ENCODE measurements at regions not wholly inside any gene's neighbourhood (a gene's known extent, or its start where the extent isn't known, plus 50 kb on each side); places are given as distances from the start of the nearest gene placed in this dataset.

DNA sequence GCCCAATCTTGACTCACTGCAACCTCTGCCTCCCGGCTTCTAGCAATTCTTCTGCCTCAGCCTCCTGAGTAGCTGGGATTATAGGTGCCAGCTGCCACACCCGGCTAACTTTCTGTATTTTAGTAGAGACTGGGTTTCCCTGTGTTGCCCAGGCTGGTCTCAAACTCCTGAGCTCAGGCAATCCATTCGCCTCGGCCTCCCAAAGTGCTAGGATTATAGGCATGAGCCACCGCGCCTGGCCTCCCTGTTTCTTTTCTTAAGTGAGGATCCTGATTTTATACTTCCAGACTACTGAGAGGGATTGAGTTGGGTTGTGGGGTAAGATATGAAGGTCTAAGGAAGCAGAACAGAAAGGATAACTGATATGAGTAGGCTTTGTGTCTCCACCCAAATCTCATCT lies 106.8 kb downstream of the CNTN3 start:
- TF ChIP-seq, protein P1, sequence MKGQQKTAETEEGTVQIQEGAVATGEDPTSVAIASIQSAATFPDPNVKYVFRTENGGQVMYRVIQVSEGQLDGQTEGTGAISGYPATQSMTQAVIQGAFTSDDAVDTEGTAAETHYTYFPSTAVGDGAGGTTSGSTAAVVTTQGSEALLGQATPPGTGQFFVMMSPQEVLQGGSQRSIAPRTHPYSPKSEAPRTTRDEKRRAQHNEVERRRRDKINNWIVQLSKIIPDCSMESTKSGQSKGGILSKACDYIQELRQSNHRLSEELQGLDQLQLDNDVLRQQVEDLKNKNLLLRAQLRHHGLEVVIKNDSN (IDR thresholded peaks at IDR 0.05): no peak
- TF ChIP-seq, protein P2, sequence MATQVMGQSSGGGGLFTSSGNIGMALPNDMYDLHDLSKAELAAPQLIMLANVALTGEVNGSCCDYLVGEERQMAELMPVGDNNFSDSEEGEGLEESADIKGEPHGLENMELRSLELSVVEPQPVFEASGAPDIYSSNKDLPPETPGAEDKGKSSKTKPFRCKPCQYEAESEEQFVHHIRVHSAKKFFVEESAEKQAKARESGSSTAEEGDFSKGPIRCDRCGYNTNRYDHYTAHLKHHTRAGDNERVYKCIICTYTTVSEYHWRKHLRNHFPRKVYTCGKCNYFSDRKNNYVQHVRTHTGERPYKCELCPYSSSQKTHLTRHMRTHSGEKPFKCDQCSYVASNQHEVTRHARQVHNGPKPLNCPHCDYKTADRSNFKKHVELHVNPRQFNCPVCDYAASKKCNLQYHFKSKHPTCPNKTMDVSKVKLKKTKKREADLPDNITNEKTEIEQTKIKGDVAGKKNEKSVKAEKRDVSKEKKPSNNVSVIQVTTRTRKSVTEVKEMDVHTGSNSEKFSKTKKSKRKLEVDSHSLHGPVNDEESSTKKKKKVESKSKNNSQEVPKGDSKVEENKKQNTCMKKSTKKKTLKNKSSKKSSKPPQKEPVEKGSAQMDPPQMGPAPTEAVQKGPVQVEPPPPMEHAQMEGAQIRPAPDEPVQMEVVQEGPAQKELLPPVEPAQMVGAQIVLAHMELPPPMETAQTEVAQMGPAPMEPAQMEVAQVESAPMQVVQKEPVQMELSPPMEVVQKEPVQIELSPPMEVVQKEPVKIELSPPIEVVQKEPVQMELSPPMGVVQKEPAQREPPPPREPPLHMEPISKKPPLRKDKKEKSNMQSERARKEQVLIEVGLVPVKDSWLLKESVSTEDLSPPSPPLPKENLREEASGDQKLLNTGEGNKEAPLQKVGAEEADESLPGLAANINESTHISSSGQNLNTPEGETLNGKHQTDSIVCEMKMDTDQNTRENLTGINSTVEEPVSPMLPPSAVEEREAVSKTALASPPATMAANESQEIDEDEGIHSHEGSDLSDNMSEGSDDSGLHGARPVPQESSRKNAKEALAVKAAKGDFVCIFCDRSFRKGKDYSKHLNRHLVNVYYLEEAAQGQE (IDR thresholded peaks at IDR 0.05; ENCODE audit: low read depth): no peak

DNA sequence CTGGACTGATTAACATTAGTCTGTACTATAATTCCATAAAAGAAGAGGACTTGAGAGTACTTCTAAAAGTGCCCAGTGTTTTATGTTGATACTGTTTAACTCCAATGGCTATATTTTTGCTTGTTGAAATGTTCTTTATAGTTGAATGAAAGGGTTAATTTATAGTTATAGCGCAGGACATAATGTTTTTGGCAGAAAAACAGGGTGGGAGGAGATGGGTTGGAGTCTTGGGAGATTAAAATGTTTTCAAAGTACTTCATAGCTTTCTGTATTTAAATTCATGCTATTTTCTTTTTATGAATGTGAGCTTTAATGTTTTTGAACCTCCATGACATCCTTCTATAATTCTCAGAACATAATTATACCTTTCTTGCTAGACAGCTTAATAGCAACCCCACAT lies 108.2 kb downstream of the CNTN3 start:
- no peak for TF ChIP-seq CREB1 (IDR thresholded peaks at IDR 0.05; ENCODE audit: low read depth)
- TF ChIP-seq, protein P1 (IDR thresholded peaks at IDR 0.05): no peak
- TF ChIP-seq CEBPB (IDR thresholded peaks at IDR 0.05): no peak
- TF ChIP-seq YY1 (IDR thresholded peaks at IDR 0.05; ENCODE audit: low read depth): no peak
- no peak for TF ChIP-seq TCF12 (IDR thresholded peaks at IDR 0.05; ENCODE audit: low read depth)
- no peak for TF ChIP-seq FOXM1 (IDR thresholded peaks at IDR 0.05; ENCODE audit: borderline replicate concordance, low read depth)
- TF ChIP-seq ZBTB7A (IDR thresholded peaks at IDR 0.05; ENCODE audit: low read depth): no peak
- no peak for TF ChIP-seq NFIC (IDR thresholded peaks at IDR 0.05)
- no peak for TF ChIP-seq EP300 (IDR thresholded peaks at IDR 0.05; ENCODE audit: borderline replicate concordance)
- TF ChIP-seq, protein P2 (IDR thresholded peaks at IDR 0.05; ENCODE audit: low read depth): no peak
- no peak for TF ChIP-seq TAF1 (IDR thresholded peaks at IDR 0.05; ENCODE audit: low read depth)
- no peak for TF ChIP-seq EGR1 (IDR thresholded peaks at IDR 0.05)
- no peak for TF ChIP-seq TEAD4 (IDR thresholded peaks at IDR 0.05)
- no peak for TF ChIP-seq RAD21 (IDR thresholded peaks at IDR 0.05; ENCODE audit: low read depth)
- TF ChIP-seq MAX (IDR thresholded peaks at IDR 0.05): no peak

DNA sequence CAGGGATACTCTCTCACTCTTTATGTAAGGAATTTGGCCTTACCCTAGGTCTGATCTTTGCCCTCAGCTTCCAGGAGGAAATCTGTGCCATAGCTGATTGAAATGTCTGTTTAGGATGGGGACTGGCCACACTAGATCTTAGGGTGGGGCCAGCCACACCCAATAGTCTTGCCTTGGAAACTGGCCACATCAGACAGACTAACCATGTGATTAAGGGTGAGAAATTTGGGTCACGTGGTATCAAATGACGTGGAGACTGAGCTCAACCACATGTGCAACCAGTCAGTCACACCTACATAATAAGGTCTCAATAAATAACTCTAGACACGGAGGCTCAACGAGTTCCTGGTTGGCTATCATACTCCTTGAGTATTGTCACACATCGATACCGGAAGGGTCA lies 113.5 kb downstream of the CNTN3 start:
- TF ChIP-seq CEBPB (IDR thresholded peaks at IDR 0.05): no peak
- TF ChIP-seq TAF1 (IDR thresholded peaks at IDR 0.05; ENCODE audit: low read depth): no peak
- TF ChIP-seq TEAD4 (IDR thresholded peaks at IDR 0.05): no peak
- no peak for TF ChIP-seq CREB1 (IDR thresholded peaks at IDR 0.05; ENCODE audit: low read depth)
- no peak for TF ChIP-seq YY1 (IDR thresholded peaks at IDR 0.05; ENCODE audit: low read depth)

DNA sequence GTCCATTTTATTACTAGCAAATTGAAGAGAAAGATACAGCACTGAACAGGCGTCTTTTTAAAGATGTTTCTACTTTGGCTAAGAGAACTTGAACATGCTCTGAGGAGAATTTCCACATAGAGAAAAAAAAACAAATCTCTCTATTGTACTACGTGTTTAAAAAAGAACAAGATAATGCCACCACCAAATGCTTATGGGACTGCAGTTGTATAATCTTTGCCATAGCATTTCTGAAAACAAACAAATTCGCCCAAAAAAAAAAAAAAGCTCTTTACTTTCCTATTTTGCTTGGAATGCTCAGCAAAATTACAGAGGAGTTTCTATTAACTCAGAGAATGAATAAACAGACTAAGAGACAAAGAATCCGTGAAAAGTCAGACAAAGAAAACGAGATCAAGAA lies 114.2 kb downstream of the CNTN3 start:
- no peak for TF ChIP-seq TCF12 (IDR thresholded peaks at IDR 0.05; ENCODE audit: low read depth)
- no peak for TF ChIP-seq NFIC (IDR thresholded peaks at IDR 0.05)
- no peak for TF ChIP-seq CREB1 (IDR thresholded peaks at IDR 0.05; ENCODE audit: low read depth)

GRCh38 chr3:74491874-74492273 lies 122.6 kb downstream of the CNTN3 start:
- TF ChIP-seq TEAD4 (IDR thresholded peaks at IDR 0.05): no peak
- TF ChIP-seq TCF12 (IDR thresholded peaks at IDR 0.05; ENCODE audit: low read depth): no peak
- TF ChIP-seq FOXM1 (IDR thresholded peaks at IDR 0.05; ENCODE audit: borderline replicate concordance, low read depth): no peak
- TF ChIP-seq CEBPB (IDR thresholded peaks at IDR 0.05): no peak
- no peak for TF ChIP-seq ZBTB7A (IDR thresholded peaks at IDR 0.05; ENCODE audit: low read depth)
- no peak for TF ChIP-seq RAD21 (IDR thresholded peaks at IDR 0.05; ENCODE audit: low read depth)
- TF ChIP-seq CREB1 (IDR thresholded peaks at IDR 0.05; ENCODE audit: low read depth): no peak
- no peak for TF ChIP-seq EP300 (IDR thresholded peaks at IDR 0.05; ENCODE audit: borderline replicate concordance)
- TF ChIP-seq YY1 (IDR thresholded peaks at IDR 0.05; ENCODE audit: low read depth): no peak
- TF ChIP-seq, protein P1 (IDR thresholded peaks at IDR 0.05): no peak
- TF ChIP-seq, protein P2 (IDR thresholded peaks at IDR 0.05; ENCODE audit: low read depth): no peak
- TF ChIP-seq EGR1 (IDR thresholded peaks at IDR 0.05): no peak
- TF ChIP-seq MAX (IDR thresholded peaks at IDR 0.05): no peak
- TF ChIP-seq TAF1 (IDR thresholded peaks at IDR 0.05; ENCODE audit: low read depth): no peak
- no peak for TF ChIP-seq NFIC (IDR thresholded peaks at IDR 0.05)

Data from Ishikawa (cell line).